HEK293 (cell line): ENCODE measurements at regions not wholly inside any gene's neighbourhood (a gene's known extent, or its start where the extent isn't known, plus 50 kb on each side); places are given as distances from the start of the nearest gene placed in this dataset.

Experiments
- CTCF ChIA-PET: fragments of 350-600 bp; formaldehyde crosslinking; extraction: SDS; loops from one replicate; lab custom pipeline; 2021; ENCODE audit warnings: antibody characterized with exemption; lab: Yijun Ruan, JAX
- POLR2A ChIA-PET: fragments of 300-600 bp; formaldehyde crosslinking; extraction: SDS; loops from one replicate; lab custom pipeline; 2020; ENCODE audit warnings: antibody characterized with exemption, inconsistent platforms; lab: Yijun Ruan, JAX
- H3K27ac ChIP-seq: fragments of 200-500 bp; sonication (Bioruptor generic); 2 replicates; pipeline ENCODE4 v1.5.1; 2014; ENCODE audit warnings: low read depth, low read length, control low read depth, inconsistent platforms; ENCODE audit errors: extremely low read depth
- H3K36me3 ChIP-seq, 2 experiments: fragments of 200-500 bp in 1 of 2; sonication (Bioruptor generic) in 1 of 2; 1 replicate in 1 of 2; 2 replicates in 1 of 2; pipeline ENCODE4 v1.5.1; 2014 to 2017; ENCODE audit warnings: inconsistent platforms in 2 of 2, low read length in 2 of 2; ENCODE audit not compliant: control insufficient read depth in 2 of 2, insufficient read depth in 1 of 2
- H3K4me1 ChIP-seq: fragments of 200-500 bp; sonication (Bioruptor generic); 2 replicates; pipeline ENCODE4 v1.5.1; 2014; ENCODE audit warnings: mild to moderate bottlenecking, low read length, inconsistent platforms; ENCODE audit not compliant: control insufficient read depth, insufficient read depth
- H3K4me3 ChIP-seq: 2 replicates; pipeline ENCODE4 v1.5.1; 2011; ENCODE audit warnings: low read depth, mild to moderate bottlenecking, control low read depth, low read length, moderate library complexity
- H3K9me3 ChIP-seq: fragments of 200-500 bp; sonication (Bioruptor generic); 2 replicates; pipeline ENCODE4 v1.5.1; 2014; ENCODE audit warnings: low read depth, low read length, inconsistent platforms; ENCODE audit not compliant: control insufficient read depth, insufficient read depth
- BCL11B ChIP-seq: fragments of 450-650 bp; formaldehyde crosslinking; IDR thresholded peaks from 2 replicates; pipeline ENCODE4 v1.5.1; 2016; ENCODE audit warnings: low read depth, missing biosample characterization, missing genetic modification characterization
- SETDB1 ChIP-seq: IDR thresholded peaks from one replicate; pipeline ENCODE4 v1.6.1; 2017; ENCODE audit warnings: mild to moderate bottlenecking, low read length, moderate library complexity, mixed read lengths; ENCODE audit not compliant: insufficient read length
- ZIC2 ChIP-seq: fragments of 450-650 bp; formaldehyde crosslinking; IDR thresholded peaks from 2 replicates; pipeline ENCODE4 v1.5.1; 2016; ENCODE audit warnings: missing biosample characterization, missing genetic modification characterization
- ZNF16 ChIP-seq: fragments of 450-650 bp; formaldehyde crosslinking; IDR thresholded peaks from 2 replicates; pipeline ENCODE4 v1.5.1; 2016; ENCODE audit warnings: low read depth, missing biosample characterization, missing genetic modification characterization
- ZNF544 ChIP-seq: fragments of 450-650 bp; formaldehyde crosslinking; IDR thresholded peaks from 2 replicates; pipeline ENCODE4 v1.5.0; 2017; ENCODE audit warnings: missing biosample characterization, missing genetic modification characterization
- ZNF677 ChIP-seq: fragments of 450-650 bp; IDR thresholded peaks from 2 replicates; pipeline ENCODE4 v1.5.0; 2018; ENCODE audit warnings: missing biosample characterization, mild to moderate bottlenecking, missing genetic modification characterization, moderate library complexity
- ZSCAN23 ChIP-seq: fragments of 450-650 bp; formaldehyde crosslinking; IDR thresholded peaks from 2 replicates; pipeline ENCODE4 v1.5.1; 2016; ENCODE audit warnings: missing biosample characterization, missing genetic modification characterization
- TF ChIP-seq, protein P1 (sequence below): fragments of 450-650 bp; formaldehyde crosslinking; IDR thresholded peaks from 2 replicates; pipeline ENCODE4 v1.5.1; 2016; ENCODE audit warnings: missing biosample characterization, missing genetic modification characterization
- TF ChIP-seq, protein P2 (sequence below): fragments of 450-650 bp; formaldehyde crosslinking; IDR thresholded peaks from 2 replicates; pipeline ENCODE4 v1.5.1; 2016; ENCODE audit warnings: missing biosample characterization, missing genetic modification characterization
- TF ChIP-seq, protein P3 (sequence below): fragments of 450-650 bp; formaldehyde crosslinking; IDR thresholded peaks from 2 replicates; pipeline ENCODE4 v1.5.1; 2017; ENCODE audit warnings: missing biosample characterization, mild to moderate bottlenecking, missing genetic modification characterization, moderate library complexity
- TF ChIP-seq, protein P4 (sequence below): IDR thresholded peaks from 2 replicates; pipeline ENCODE4 v1.6.1; 2011; ENCODE audit warnings: mild to moderate bottlenecking, low read depth, low read length, borderline replicate concordance

DNA sequence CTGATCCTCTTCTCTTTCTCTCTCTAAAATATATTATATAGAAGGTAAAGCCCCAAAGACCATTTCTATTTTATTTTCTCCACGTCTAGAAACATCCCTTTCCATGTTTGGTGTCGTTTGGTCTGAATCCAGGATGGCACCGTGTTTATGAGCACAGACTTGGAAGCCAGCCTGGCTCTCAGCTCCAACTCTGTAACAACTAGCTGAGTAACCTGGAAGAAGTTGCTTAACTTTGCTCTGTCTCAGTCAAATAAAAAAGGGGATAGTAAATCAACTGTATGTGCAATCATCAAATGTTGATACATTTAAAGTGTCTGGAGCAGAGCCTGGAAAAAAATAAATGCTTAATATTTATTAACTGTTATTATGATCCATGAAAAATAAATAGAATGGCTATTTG lies 249.8 kb upstream of the MAF start:
- Histone ChIP-seq H3K27ac (no peak overlapping the region), H3K9me3 (no peaks in the 10 kb centered on the region), H3K36me3 (no peaks in the 10 kb centered on the region), H3K4me1 (no peaks in the 10 kb centered on the region), H3K4me3 (no peak overlapping the region)
- CTCF ChIA-PET = no interaction called here
- TF ChIP-seq SETDB1 = no peak
- POLR2A ChIA-PET = no interaction called here

DNA sequence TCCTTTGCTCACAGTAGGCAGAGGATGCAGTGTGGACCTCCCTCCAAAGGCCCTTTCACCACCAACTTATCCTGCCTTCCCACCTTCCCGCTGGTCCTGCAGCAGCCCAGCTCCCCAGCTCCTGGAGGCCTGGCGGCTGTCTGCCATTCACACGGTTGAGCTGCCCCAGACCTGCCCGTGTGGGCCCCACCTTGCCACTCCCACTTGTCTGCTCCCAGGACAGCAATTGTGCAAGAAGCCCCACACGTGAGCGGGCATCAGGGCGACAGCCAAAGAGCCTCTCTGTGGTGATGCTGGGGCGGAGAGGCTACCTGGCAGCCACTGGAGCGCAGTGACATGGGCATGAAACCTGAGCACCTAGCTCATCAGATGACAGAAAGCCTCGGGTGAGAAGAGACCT lies 248.6 kb upstream of the MAF start:
- ChIA-PET POLR2A (no interaction called here), CTCF (no interaction called here)
- Histone ChIP-seq H3K4me3 (no peak overlapping the region), H3K9me3 (no peaks in the 10 kb centered on the region), H3K36me3 (no peaks in the 10 kb centered on the region), H3K4me1 (no peaks in the 10 kb centered on the region), H3K27ac (no peak overlapping the region)
- TF ChIP-seq, protein P1, sequence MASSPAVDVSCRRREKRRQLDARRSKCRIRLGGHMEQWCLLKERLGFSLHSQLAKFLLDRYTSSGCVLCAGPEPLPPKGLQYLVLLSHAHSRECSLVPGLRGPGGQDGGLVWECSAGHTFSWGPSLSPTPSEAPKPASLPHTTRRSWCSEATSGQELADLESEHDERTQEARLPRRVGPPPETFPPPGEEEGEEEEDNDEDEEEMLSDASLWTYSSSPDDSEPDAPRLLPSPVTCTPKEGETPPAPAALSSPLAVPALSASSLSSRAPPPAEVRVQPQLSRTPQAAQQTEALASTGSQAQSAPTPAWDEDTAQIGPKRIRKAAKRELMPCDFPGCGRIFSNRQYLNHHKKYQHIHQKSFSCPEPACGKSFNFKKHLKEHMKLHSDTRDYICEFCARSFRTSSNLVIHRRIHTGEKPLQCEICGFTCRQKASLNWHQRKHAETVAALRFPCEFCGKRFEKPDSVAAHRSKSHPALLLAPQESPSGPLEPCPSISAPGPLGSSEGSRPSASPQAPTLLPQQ (tag by site-specific recombination) = peak; percentile 86
- TF ChIP-seq ZNF16 (tag by site-specific recombination) = no peak
- no peak for TF ChIP-seq BCL11B (tag by site-specific recombination)
- TF ChIP-seq SETDB1 = no peak
- TF ChIP-seq ZIC2 (tag by site-specific recombination) = no peak

DNA sequence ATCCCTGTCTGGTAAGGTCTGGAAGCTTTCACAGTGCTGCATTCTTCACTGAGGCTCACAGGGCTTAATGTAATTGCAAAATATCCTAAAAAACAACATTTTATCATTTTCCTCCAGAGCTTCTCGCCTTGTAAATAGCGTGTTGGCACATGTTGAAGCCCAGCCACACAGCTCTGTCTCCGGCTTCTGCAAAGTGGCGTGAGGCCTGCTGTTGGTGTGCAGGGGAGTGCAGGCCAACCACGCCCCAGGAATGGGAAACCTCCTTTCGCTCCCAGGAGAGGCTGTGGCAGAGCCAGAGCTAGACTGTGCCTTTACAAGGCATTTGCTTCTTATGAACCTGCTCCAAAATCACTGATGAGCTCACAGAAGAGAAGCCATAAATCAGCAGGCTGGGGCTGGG lies 248.2 kb upstream of the MAF start:
- H3K36me3 ChIP-seq = no peaks in the 10 kb centered on the region
- ChIA-PET CTCF (no interaction called here), POLR2A (no interaction called here)
- no peak overlapping the region for H3K4me3 ChIP-seq
- H3K27ac ChIP-seq = no peak overlapping the region
- no peaks in the 10 kb centered on the region for H3K4me1 ChIP-seq
- TF ChIP-seq, protein P2, sequence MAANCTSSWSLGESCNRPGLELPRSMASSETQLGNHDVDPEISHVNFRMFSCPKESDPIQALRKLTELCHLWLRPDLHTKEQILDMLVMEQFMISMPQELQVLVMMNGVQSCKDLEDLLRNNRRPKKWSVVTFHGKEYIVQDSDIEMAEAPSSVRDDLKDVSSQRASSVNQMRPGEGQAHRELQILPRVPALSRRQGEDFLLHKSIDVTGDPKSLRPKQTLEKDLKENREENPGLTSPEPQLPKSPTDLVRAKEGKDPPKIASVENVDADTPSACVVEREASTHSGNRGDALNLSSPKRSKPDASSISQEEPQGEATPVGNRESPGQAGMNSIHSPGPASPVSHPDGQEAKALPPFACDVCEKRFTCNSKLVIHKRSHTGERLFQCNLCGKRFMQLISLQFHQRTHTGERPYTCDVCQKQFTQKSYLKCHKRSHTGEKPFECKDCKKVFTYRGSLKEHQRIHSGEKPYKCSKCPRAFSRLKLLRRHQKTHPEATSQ = no peak
- TF ChIP-seq, protein P3, sequence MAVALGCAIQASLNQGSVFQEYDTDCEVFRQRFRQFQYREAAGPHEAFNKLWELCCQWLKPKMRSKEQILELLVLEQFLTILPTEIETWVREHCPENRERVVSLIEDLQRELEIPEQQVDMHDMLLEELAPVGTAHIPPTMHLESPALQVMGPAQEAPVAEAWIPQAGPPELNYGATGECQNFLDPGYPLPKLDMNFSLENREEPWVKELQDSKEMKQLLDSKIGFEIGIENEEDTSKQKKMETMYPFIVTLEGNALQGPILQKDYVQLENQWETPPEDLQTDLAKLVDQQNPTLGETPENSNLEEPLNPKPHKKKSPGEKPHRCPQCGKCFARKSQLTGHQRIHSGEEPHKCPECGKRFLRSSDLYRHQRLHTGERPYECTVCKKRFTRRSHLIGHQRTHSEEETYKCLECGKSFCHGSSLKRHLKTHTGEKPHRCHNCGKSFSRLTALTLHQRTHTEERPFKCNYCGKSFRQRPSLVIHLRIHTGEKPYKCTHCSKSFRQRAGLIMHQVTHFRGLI (tag by site-specific recombination) = peak; percentile 69; the same call in 1 of the 2 replicates
- no peaks in the 10 kb centered on the region for H3K9me3 ChIP-seq

DNA sequence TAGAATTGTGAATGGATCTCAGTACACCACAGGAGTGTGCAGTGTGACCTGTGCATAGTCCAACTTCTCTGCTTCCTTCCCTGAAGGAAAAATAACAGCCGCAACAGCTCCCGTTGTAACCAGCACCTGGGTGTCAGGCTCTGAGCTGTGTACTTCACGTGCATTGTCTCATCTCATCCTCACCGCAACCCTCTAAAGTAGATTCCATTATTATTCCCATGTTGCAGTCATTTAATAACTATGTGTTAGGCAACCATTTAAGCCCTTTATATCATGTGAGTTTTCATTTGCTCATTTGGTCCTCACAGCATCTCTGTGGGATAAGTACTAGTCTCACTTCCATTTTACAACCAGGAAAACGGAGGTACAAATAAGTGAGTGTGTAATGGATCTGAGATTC lies 247.0 kb upstream of the MAF start:
- Histone ChIP-seq H3K27ac (no peak overlapping the region), H3K4me3 (no peak overlapping the region), H3K4me1 (no peaks in the 10 kb centered on the region), H3K36me3 (no peaks in the 10 kb centered on the region), H3K9me3 (no peaks in the 10 kb centered on the region)
- ChIA-PET POLR2A (no interaction called here), CTCF (no interaction called here)
- TF ChIP-seq ZNF677 (tag by site-specific recombination) (no peak), ZNF544 (tag by site-specific recombination) (no peak), SETDB1 (no peak), ZSCAN23 (tag by site-specific recombination) (no peak)
- TF ChIP-seq, protein P4, sequence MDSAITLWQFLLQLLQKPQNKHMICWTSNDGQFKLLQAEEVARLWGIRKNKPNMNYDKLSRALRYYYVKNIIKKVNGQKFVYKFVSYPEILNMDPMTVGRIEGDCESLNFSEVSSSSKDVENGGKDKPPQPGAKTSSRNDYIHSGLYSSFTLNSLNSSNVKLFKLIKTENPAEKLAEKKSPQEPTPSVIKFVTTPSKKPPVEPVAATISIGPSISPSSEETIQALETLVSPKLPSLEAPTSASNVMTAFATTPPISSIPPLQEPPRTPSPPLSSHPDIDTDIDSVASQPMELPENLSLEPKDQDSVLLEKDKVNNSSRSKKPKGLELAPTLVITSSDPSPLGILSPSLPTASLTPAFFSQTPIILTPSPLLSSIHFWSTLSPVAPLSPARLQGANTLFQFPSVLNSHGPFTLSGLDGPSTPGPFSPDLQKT = no peak
